ENCODE measurements at regions not wholly inside any gene's neighbourhood (a gene's known extent, or its start where the extent isn't known, plus 50 kb on each side); places are given as distances from the start of the nearest gene placed in this dataset.

GRCh38 chr3:66095295-66096001 lies 56.7 kb upstream of the MAGI1 start:
- TF ChIP-seq CTCF (IDR thresholded peaks at IDR 0.05), result no peak
- TF ChIP-seq ZFX (IDR thresholded peaks at IDR 0.05; ENCODE audit: borderline replicate concordance), result no peak

Measured in 22Rv1 (cell line).